HEK293 (cell line): ENCODE measurements at regions not wholly inside any gene's neighbourhood (a gene's known extent, or its start where the extent isn't known, plus 50 kb on each side); places are given as distances from the start of the nearest gene placed in this dataset.

ENCODE experiments used
- CTCF ChIP-seq: fragments of 450-650 bp; formaldehyde crosslinking; IDR thresholded peaks from 2 replicates; pipeline ENCODE4 v1.5.1; 2016; ENCODE audit warnings: missing biosample characterization, missing genetic modification characterization
- ZBTB49 ChIP-seq: fragments of 450-650 bp; formaldehyde crosslinking; IDR thresholded peaks from 2 replicates; pipeline ENCODE4 v1.5.1; 2016; ENCODE audit warnings: missing biosample characterization, missing genetic modification characterization, low read depth
- ZNF350 ChIP-seq: fragments of 450-650 bp; formaldehyde crosslinking; IDR thresholded peaks from 2 replicates; pipeline ENCODE4 v1.5.0; 2017; ENCODE audit warnings: missing biosample characterization, mild to moderate bottlenecking, missing genetic modification characterization

GRCh38 chr4:63563288-63564014 is 845.8 kb downstream of the TECRL start:
- no peak for TF ChIP-seq ZBTB49
- TF ChIP-seq ZNF350, result no peak
- no peak for TF ChIP-seq CTCF (tag by site-specific recombination)
